H1 (cell line): ENCODE measurements at regions not wholly inside any gene's neighbourhood (a gene's known extent, or its start where the extent isn't known, plus 50 kb on each side); places are given as distances from the start of the nearest gene placed in this dataset.

Source experiments
- CTCF ChIA-PET: fragments of 300-600 bp; sonication (Branson Sonifier 250); formaldehyde crosslinking; loops from one replicate; lab custom pipeline; 2021; ENCODE audit not compliant: partially characterized antibody; lab: Charles Lee
- POLR2A ChIA-PET: fragments of 300-600 bp; sonication (Branson Sonifier 250); formaldehyde crosslinking; loops from one replicate; lab custom pipeline; 2021; ENCODE audit warnings: inconsistent platforms; ENCODE audit not compliant: partially characterized antibody; lab: Charles Lee
- DNase-seq, 2 experiments: peaks; one replicate each; pipeline versions ENCODE4 v3.0.0 to v3.0.0-alpha.2; 2010 to 2022; ENCODE audit warnings: low spot score in 2 of 2, low read depth in 1 of 2, mixed read lengths in 1 of 2
- FAIRE-seq: peaks from 2 replicates; lab custom pipeline; 2011; peaks lifted over from hg19 to GRCh38; lab: Jason Lieb, UNC
- H2AFZ ChIP-seq: 2 replicates; pipeline ENCODE4 v1.8.1; 2012; ENCODE audit warnings: low read length, inconsistent platforms
- H2AK5ac ChIP-seq: 2 replicates; pipeline ENCODE4 v1.6.1; 2013; ENCODE audit warnings: low read depth, low read length
- H2BK120ac ChIP-seq: replicated peaks from 2 replicates; pipeline ENCODE3; 2013; ENCODE audit warnings: low read depth, low read length, inconsistent platforms
- H2BK12ac ChIP-seq: 2 replicates; pipeline ENCODE4 v1.6.1; 2013; ENCODE audit warnings: low read depth, low read length
- H2BK15ac ChIP-seq: 2 replicates; pipeline ENCODE4 v1.6.1; 2013; ENCODE audit warnings: low read length
- H2BK20ac ChIP-seq: 2 replicates; pipeline ENCODE4 v1.6.1; 2013; ENCODE audit warnings: low read length
- H2BK5ac ChIP-seq: 2 replicates; pipeline ENCODE4 v1.6.1; 2013; ENCODE audit warnings: low read depth, low read length
- H3K14ac ChIP-seq: 2 replicates; pipeline ENCODE4 v1.6.1; 2013; ENCODE audit warnings: inconsistent platforms; ENCODE audit not compliant: insufficient read length
- H3K18ac ChIP-seq: 2 replicates; pipeline ENCODE4 v1.6.1; 2013; ENCODE audit warnings: low read length; ENCODE audit errors: extremely low read depth
- H3K23ac ChIP-seq: 2 replicates; pipeline ENCODE4 v1.6.1; 2013; ENCODE audit warnings: inconsistent platforms; ENCODE audit not compliant: insufficient read length
- H3K23me2 ChIP-seq: 2 replicates; pipeline ENCODE4 v1.6.1; 2013; ENCODE audit warnings: low read depth, low read length
- H3K27ac ChIP-seq: 2 replicates; pipeline ENCODE4 v1.6.1; 2011; ENCODE audit warnings: low read depth, low read length, inconsistent platforms
- H3K27me3 ChIP-seq, 4 experiments: replicated peaks in 1 of 4; 1 replicate in 1 of 4; 2 replicates in 3 of 4; pipeline versions ENCODE4 v1.6.1 to v1.8.1; 2011 to 2013; ENCODE audit warnings: low read length in 3 of 4, mild to moderate bottlenecking in 3 of 4, inconsistent platforms in 2 of 4, mixed read lengths in 2 of 4, moderate library complexity in 1 of 4; ENCODE audit not compliant: control insufficient read depth in 3 of 4, insufficient read depth in 3 of 4; ENCODE audit errors: extremely low read depth in 1 of 4
- H3K36me3 ChIP-seq, 4 experiments: 2 replicates each; pipeline versions ENCODE4 v1.6.1 to v1.8.1; 2011 to 2013; ENCODE audit warnings: mild to moderate bottlenecking in 4 of 4, low read length in 3 of 4, moderate library complexity in 2 of 4, control low read depth in 1 of 4, inconsistent platforms in 1 of 4; ENCODE audit not compliant: insufficient read depth in 4 of 4, control insufficient read depth in 2 of 4
- H3K4ac ChIP-seq: replicated peaks from 2 replicates; pipeline ENCODE3; 2013; ENCODE audit warnings: low read length, low read depth, mixed read lengths, inconsistent platforms; ENCODE audit not compliant: insufficient read length
- H3K4me1 ChIP-seq, 4 experiments: replicated peaks in 1 of 4; 1 replicate in 1 of 4; 2 replicates in 3 of 4; pipeline versions ENCODE4 v1.6.1 to v1.8.1; 2011 to 2013; ENCODE audit warnings: low read length in 3 of 4, inconsistent platforms in 2 of 4, mixed read lengths in 1 of 4; ENCODE audit not compliant: insufficient read depth in 4 of 4, control insufficient read depth in 3 of 4
- H3K4me2 ChIP-seq, 2 experiments: 2 replicates each; pipeline versions ENCODE4 v1.6.1 to v1.8.1; 2011 to 2013; ENCODE audit warnings: low read depth in 2 of 2, low read length in 2 of 2, control low read depth in 1 of 2, inconsistent platforms in 1 of 2, mild to moderate bottlenecking in 1 of 2; ENCODE audit not compliant: insufficient read depth in 1 of 2
- H3K4me3 ChIP-seq, 4 experiments: fragments of 200-600, 300-600 bp in 1 of 4; sonication (generic), shearing (Covaris generic), sonication (Bioruptor Twin) in 1 of 4; 2 replicates each; pipeline versions ENCODE4 v1.5.1 to v1.8.1; 2011 to 2016; ENCODE audit warnings: low read length in 4 of 4, low read depth in 3 of 4, control low read depth in 2 of 4, inconsistent platforms in 2 of 4, mild to moderate bottlenecking in 2 of 4, mixed read lengths in 1 of 4, moderate library complexity in 1 of 4; ENCODE audit not compliant: insufficient read depth in 2 of 4; ENCODE audit errors: extremely low read depth in 1 of 4
- H3K56ac ChIP-seq: replicated peaks from 2 replicates; pipeline ENCODE3; 2013; ENCODE audit warnings: low read depth, mild to moderate bottlenecking, mixed read lengths, low read length, inconsistent platforms; ENCODE audit not compliant: insufficient read length
- H3K79me1 ChIP-seq: 2 replicates; pipeline ENCODE4 v1.6.1; 2013; ENCODE audit warnings: low read depth, low read length, control low read depth
- H3K79me2 ChIP-seq, 2 experiments: 2 replicates each; pipeline versions ENCODE4 v1.6.1 to v1.8.1; 2012 to 2013; ENCODE audit warnings: low read length in 2 of 2, mild to moderate bottlenecking in 2 of 2, inconsistent platforms in 1 of 2; ENCODE audit not compliant: insufficient read depth in 2 of 2, control insufficient read depth in 1 of 2
- H3K9ac ChIP-seq, 4 experiments: replicated peaks in 1 of 4; 1 replicate in 1 of 4; 2 replicates in 3 of 4; pipeline versions ENCODE4 v1.6.1 to v1.8.1; 2011 to 2013; ENCODE audit warnings: low read depth in 3 of 4, low read length in 3 of 4, control low read depth in 2 of 4, mild to moderate bottlenecking in 2 of 4, moderate library complexity in 2 of 4, inconsistent platforms in 1 of 4; ENCODE audit errors: extremely low read depth in 1 of 4
- H3K9me3 ChIP-seq, 2 experiments: 2 replicates each; pipeline versions ENCODE4 v1.6.1 to v1.8.1; 2012 to 2013; ENCODE audit warnings: mild to moderate bottlenecking in 2 of 2, moderate library complexity in 2 of 2, control low read depth in 1 of 2, inconsistent platforms in 1 of 2, low read depth in 1 of 2, low read length in 1 of 2, mixed read lengths in 1 of 2; ENCODE audit not compliant: insufficient read depth in 2 of 2
- H4K20me1 ChIP-seq, 2 experiments: replicated peaks in 1 of 2; 2 replicates each; pipeline versions ENCODE3 to v1.8.1; 2011 to 2013; ENCODE audit warnings: inconsistent platforms in 2 of 2, low read length in 2 of 2, mild to moderate bottlenecking in 1 of 2; ENCODE audit not compliant: insufficient read depth in 2 of 2, control insufficient read depth in 1 of 2
- H4K5ac ChIP-seq: 2 replicates; pipeline ENCODE4 v1.6.1; 2013; ENCODE audit warnings: low read length, low read depth, mixed read lengths, inconsistent platforms; ENCODE audit not compliant: insufficient read length
- H4K8ac ChIP-seq: 2 replicates; pipeline ENCODE4 v1.8.0; 2013; ENCODE audit warnings: mild to moderate bottlenecking, moderate library complexity, low read length, inconsistent platforms; ENCODE audit not compliant: insufficient read depth; ENCODE audit errors: extremely low read depth
- H4K91ac ChIP-seq: replicated peaks from 2 replicates; pipeline ENCODE3; 2013; ENCODE audit warnings: low read length, mixed read lengths, inconsistent platforms; ENCODE audit not compliant: insufficient read length
- ATF2 ChIP-seq: IDR thresholded peaks from 2 replicates; pipeline ENCODE4 v1.6.1; 2012; ENCODE audit warnings: low read length, inconsistent platforms
- BRCA1 ChIP-seq: IDR thresholded peaks from 2 replicates; pipeline ENCODE4 v1.6.1; 2012; ENCODE audit warnings: low read depth, low read length, improper control_type of control experiment
- EZH2 ChIP-seq: fragments of 200-600 bp; sonication (generic); IDR thresholded peaks from 2 replicates; pipeline ENCODE4 v1.7.1; 2012; ENCODE audit warnings: low read depth, mild to moderate bottlenecking, moderate library complexity, low read length, inconsistent platforms; ENCODE audit not compliant: severe bottlenecking
- JUND ChIP-seq: IDR thresholded peaks from 2 replicates; pipeline ENCODE4 v1.6.1; 2011; ENCODE audit warnings: mild to moderate bottlenecking, improper control_type of control experiment, low read length
- KDM5A ChIP-seq: fragments of 200-600 bp; IDR thresholded peaks from 2 replicates; pipeline ENCODE4 v1.7.1; 2012; ENCODE audit warnings: mild to moderate bottlenecking, low read length, inconsistent platforms, mixed read lengths
- MAFK ChIP-seq: IDR thresholded peaks from 2 replicates; pipeline ENCODE4 v1.6.1; 2012; ENCODE audit warnings: low read depth, mild to moderate bottlenecking, improper control_type of control experiment, low read length
- NRF1 ChIP-seq: IDR thresholded peaks from 2 replicates; pipeline ENCODE4 v1.6.1; 2011; ENCODE audit warnings: mild to moderate bottlenecking, low read depth, low read length, improper control_type of control experiment
- POU5F1 ChIP-seq: IDR thresholded peaks from 2 replicates; pipeline ENCODE4 v1.6.1; 2011; ENCODE audit warnings: low read depth, mild to moderate bottlenecking, low read length, moderate library complexity
- RAD21 ChIP-seq, 2 experiments: IDR thresholded peaks in 1 of 2; conservative IDR thresholded peaks in 1 of 2; 2 replicates each; pipeline ENCODE4 v1.6.1; 2011; ENCODE audit warnings: low read depth in 2 of 2, low read length in 2 of 2, improper control_type of control experiment in 1 of 2, inconsistent platforms in 1 of 2, mild to moderate bottlenecking in 1 of 2, moderate library complexity in 1 of 2
- RBBP5 ChIP-seq: IDR thresholded peaks from 2 replicates; pipeline ENCODE4 v1.7.1; 2012; ENCODE audit warnings: low read depth, mild to moderate bottlenecking, inconsistent platforms, low read length, moderate library complexity, borderline replicate concordance
- SIN3A ChIP-seq, 2 experiments: IDR thresholded peaks in 1 of 2; conservative IDR thresholded peaks in 1 of 2; 2 replicates each; pipeline ENCODE4 v1.6.1; 2011 to 2012; ENCODE audit warnings: low read length in 2 of 2, improper control_type of control experiment in 1 of 2, low read depth in 1 of 2, mild to moderate bottlenecking in 1 of 2
- SIRT6 ChIP-seq: IDR thresholded peaks from one replicate; pipeline ENCODE4 v1.7.1; 2012; ENCODE audit warnings: low read length, inconsistent platforms
- ZNF274 ChIP-seq: IDR thresholded peaks from 2 replicates; pipeline ENCODE4 v1.7.0; 2012; ENCODE audit warnings: low read length, borderline replicate concordance; ENCODE audit errors: extremely low read depth
- WGBS, 2 experiments: shearing (Covaris generic) in 1 of 2; methylation state at CpG; one replicate each; pipeline versions ENCODE4 v1.1.6 to v1.1.7; 2013 to 2015; ENCODE audit warnings: low lambda C conversion rate in 2 of 2, mixed read lengths in 2 of 2, inconsistent platforms in 1 of 2, low coverage in 1 of 2, missing lambda C conversion rate in 1 of 2; ENCODE audit not compliant: insufficient replicate concordance in 2 of 2, insufficient coverage in 1 of 2, insufficient read length in 1 of 2; ENCODE audit errors: extremely low coverage in 1 of 2, missing lambda C conversion rate in 1 of 2; 5-methylcytosine and 5-hydroxymethylcytosine counted together

GRCh38 chr9:13396418-13396817, 116.9 kb upstream of the MPDZ start:
- H3K27me3 ChIP-seq, result no peaks in the 10 kb centered on the region
- CTCF ChIA-PET, result no interaction called here
- FAIRE-seq, result no peak
- H3K36me3 ChIP-seq, result no peaks in the 10 kb centered on the region
- no peak overlapping the region for H2BK15ac ChIP-seq
- no peak overlapping the region for H4K8ac ChIP-seq
- POLR2A ChIA-PET, result no interaction called here
- H3K4ac ChIP-seq, result no peak overlapping the region
- no peaks in the 10 kb centered on the region for H3K79me2 ChIP-seq
- H3K14ac ChIP-seq, result no peak overlapping the region
- no peak overlapping the region for H3K27ac ChIP-seq
- WGBS, 2 experiments, result 76% methylated on average over 4 of the region's 4 CpGs; no CpG with 5 or more reads in 1 of the 2 experiments
- H4K20me1 ChIP-seq, result no peaks in the 10 kb centered on the region
- H3K4me1 ChIP-seq, result no peaks in the 10 kb centered on the region
- H2BK5ac ChIP-seq, result no peak overlapping the region
- H3K23ac ChIP-seq, result no peak overlapping the region
- no peak overlapping the region for H4K91ac ChIP-seq
- no peak overlapping the region for H2AFZ ChIP-seq
- no peaks in the 10 kb centered on the region for H3K79me1 ChIP-seq
- no peak overlapping the region for H2AK5ac ChIP-seq
- no peak overlapping the region for H4K5ac ChIP-seq
- H2BK12ac ChIP-seq, result no peak overlapping the region
- no peaks in the 10 kb centered on the region for H3K9me3 ChIP-seq
- no peaks in the 10 kb centered on the region for H3K23me2 ChIP-seq
- DNase-seq, result no peak
- no peak overlapping the region for H3K18ac ChIP-seq
- H3K4me3 ChIP-seq, result no peak overlapping the region
- no peak overlapping the region for H2BK120ac ChIP-seq
- no peak overlapping the region for H3K56ac ChIP-seq
- no peak overlapping the region for H2BK20ac ChIP-seq
- no peak overlapping the region for H3K9ac ChIP-seq
- H3K4me2 ChIP-seq, result no peak overlapping the region
- TF ChIP-seq MAFK, result no peak
- no peak for TF ChIP-seq POU5F1
- no peak for TF ChIP-seq RBBP5
- TF ChIP-seq SIN3A (conservative IDR thresholded peaks at IDR 0.05 in 1 of 2, IDR thresholded peaks at IDR 0.05 in 1 of 2; ENCODE audit: low read depth in 1 of 2, low read length in 2 of 2), result no peak
- no peak for TF ChIP-seq JUND
- TF ChIP-seq EZH2, result no peak
- TF ChIP-seq KDM5A, result no peak
- no peak for TF ChIP-seq ZNF274
- TF ChIP-seq ATF2, result no peak
- no peak for TF ChIP-seq BRCA1
- no peak for TF ChIP-seq SIRT6
- no peak for TF ChIP-seq RAD21 (IDR thresholded peaks at IDR 0.05 in 1 of 2, conservative IDR thresholded peaks at IDR 0.05 in 1 of 2; ENCODE audit: low read depth in 2 of 2, low read length in 2 of 2)
- TF ChIP-seq NRF1, result no peak
